H9 (cell line): ENCODE measurements at regions not wholly inside any gene's neighbourhood (a gene's known extent, or its start where the extent isn't known, plus 50 kb on each side); places are given as distances from the start of the nearest gene placed in this dataset.

Experiments
- DNase-seq: peaks from one replicate; pipeline ENCODE4 v3.0.0-alpha.2; 2017
- H2AFZ ChIP-seq: one replicate; pipeline ENCODE4 v1.6.1; 2013; ENCODE audit warnings: mild to moderate bottlenecking, low read length, control low read depth, moderate library complexity
- H2AK5ac ChIP-seq: 2 replicates; pipeline ENCODE4 v1.6.1; 2013; ENCODE audit warnings: low read length, control low read depth, mixed read lengths; ENCODE audit not compliant: insufficient read length
- H2BK120ac ChIP-seq: one replicate; pipeline ENCODE4 v1.6.1; 2013; ENCODE audit warnings: low read depth, mild to moderate bottlenecking, low read length, control low read depth, inconsistent platforms; ENCODE audit not compliant: poor library complexity, severe bottlenecking
- H2BK12ac ChIP-seq: 2 replicates; pipeline ENCODE4 v1.6.1; 2013; ENCODE audit warnings: low read length, control low read depth, mixed read lengths, low read depth; ENCODE audit not compliant: insufficient read length
- H2BK15ac ChIP-seq: 2 replicates; pipeline ENCODE4 v1.6.1; 2013; ENCODE audit warnings: low read depth, low read length, control low read depth
- H2BK20ac ChIP-seq: one replicate; pipeline ENCODE4 v1.6.1; 2013; ENCODE audit warnings: low read depth, mild to moderate bottlenecking, low read length, control low read depth, inconsistent platforms; ENCODE audit not compliant: poor library complexity, severe bottlenecking
- H2BK5ac ChIP-seq: 2 replicates; pipeline ENCODE4 v1.6.1; 2013; ENCODE audit warnings: low read length, control low read depth, mixed read lengths; ENCODE audit not compliant: insufficient read length
- H3K14ac ChIP-seq: 2 replicates; pipeline ENCODE4 v1.6.1; 2013; ENCODE audit warnings: low read length, control low read depth; ENCODE audit not compliant: insufficient read depth
- H3K18ac ChIP-seq: 2 replicates; pipeline ENCODE4 v1.6.1; 2013; ENCODE audit warnings: low read depth, mild to moderate bottlenecking, mixed read lengths, low read length, control low read depth; ENCODE audit not compliant: insufficient read length
- H3K23ac ChIP-seq: 2 replicates; pipeline ENCODE4 v1.6.1; 2013; ENCODE audit warnings: low read length, control low read depth, mixed read lengths, low read depth; ENCODE audit not compliant: insufficient read length
- H3K23me2 ChIP-seq: 2 replicates; pipeline ENCODE4 v1.6.1; 2013; ENCODE audit warnings: low read depth, mild to moderate bottlenecking, mixed read lengths, low read length, control low read depth; ENCODE audit not compliant: insufficient read length, poor library complexity, severe bottlenecking
- H3K27ac ChIP-seq: 2 replicates; pipeline ENCODE4 v1.5.1; 2013; ENCODE audit warnings: low read length, control low read depth, mixed read lengths, low read depth; ENCODE audit not compliant: insufficient read length
- H3K27me3 ChIP-seq: 2 replicates; pipeline ENCODE4 v1.6.1; 2013; ENCODE audit warnings: low read length, control low read depth, inconsistent platforms; ENCODE audit not compliant: insufficient read depth
- H3K4ac ChIP-seq: 2 replicates; pipeline ENCODE4 v1.6.1; 2013; ENCODE audit warnings: low read depth, mild to moderate bottlenecking, control low read depth, inconsistent platforms, low read length, moderate library complexity
- H3K4me1 ChIP-seq: 2 replicates; pipeline ENCODE4 v1.6.1; 2013; ENCODE audit warnings: low read length, control low read depth, inconsistent platforms; ENCODE audit not compliant: insufficient read depth
- H3K4me2 ChIP-seq: 2 replicates; pipeline ENCODE4 v1.6.1; 2013; ENCODE audit warnings: low read length, control low read depth, mixed read lengths; ENCODE audit not compliant: insufficient read length, insufficient read depth
- H3K56ac ChIP-seq: 2 replicates; pipeline ENCODE4 v1.6.1; 2013; ENCODE audit warnings: low read depth, mild to moderate bottlenecking, mixed read lengths, low read length, control low read depth; ENCODE audit not compliant: insufficient read length
- H3K79me1 ChIP-seq: 2 replicates; pipeline ENCODE4 v1.6.1; 2013; ENCODE audit warnings: low read depth, mild to moderate bottlenecking, moderate library complexity, low read length, control low read depth, inconsistent platforms; ENCODE audit not compliant: insufficient read depth, poor library complexity, severe bottlenecking
- H3K79me2 ChIP-seq: 2 replicates; pipeline ENCODE4 v1.6.1; 2013; ENCODE audit warnings: low read length, control low read depth, inconsistent platforms; ENCODE audit not compliant: insufficient read depth
- H3K9ac ChIP-seq: 2 replicates; pipeline ENCODE4 v1.6.1; 2013; ENCODE audit warnings: low read length, control low read depth, mixed read lengths; ENCODE audit not compliant: insufficient read length; ENCODE audit errors: extremely low read depth
- H3K9me3 ChIP-seq: one replicate; pipeline ENCODE4 v1.6.1; 2013; ENCODE audit warnings: low read depth, low read length, inconsistent platforms; ENCODE audit not compliant: control insufficient read depth
- H3T11ph ChIP-seq: one replicate; pipeline ENCODE4 v1.6.1; 2013; ENCODE audit warnings: mild to moderate bottlenecking, low read length, control low read depth, inconsistent platforms
- H4K20me1 ChIP-seq: one replicate; pipeline ENCODE4 v1.6.1; 2013; ENCODE audit not compliant: control insufficient read depth, insufficient read length, insufficient read depth
- H4K5ac ChIP-seq: 2 replicates; pipeline ENCODE4 v1.6.1; 2013; ENCODE audit warnings: low read depth, mild to moderate bottlenecking, mixed read lengths, low read length, control low read depth; ENCODE audit not compliant: insufficient read length
- H4K8ac ChIP-seq: replicated peaks from 2 replicates; pipeline ENCODE4 v1.6.1; 2013; ENCODE audit warnings: low read length, control low read depth, mixed read lengths, low read depth; ENCODE audit not compliant: insufficient read length
- H4K91ac ChIP-seq: 2 replicates; pipeline ENCODE4 v1.6.1; 2013; ENCODE audit warnings: low read depth, mild to moderate bottlenecking, moderate library complexity, mixed read lengths, low read length, control low read depth; ENCODE audit not compliant: insufficient read length
- H3K27ac Mint-ChIP-seq, 3 experiments: 2 replicates in 2 of 3; 3 replicates in 1 of 3; pipeline ENCODE4 v1.8.0; 2020 to 2021; ENCODE audit warnings: mixed read lengths in 3 of 3, mild to moderate bottlenecking in 1 of 3, moderate library complexity in 1 of 3
- H3K27me3 Mint-ChIP-seq: 2 replicates; pipeline ENCODE4 v1.8.0; 2021; ENCODE audit warnings: low read depth, mild to moderate bottlenecking, moderate library complexity, mixed read lengths
- H3K36me3 Mint-ChIP-seq, 3 experiments: 2 replicates in 2 of 3; 3 replicates in 1 of 3; pipeline ENCODE4 v1.8.0; 2020 to 2021; ENCODE audit warnings: low read depth in 3 of 3, mixed read lengths in 3 of 3; ENCODE audit not compliant: insufficient read depth in 1 of 3
- H3K4me1 Mint-ChIP-seq, 2 experiments: 2 replicates each; pipeline ENCODE4 v1.8.0; 2020; ENCODE audit warnings: mixed read lengths in 2 of 2
- H3K4me3 Mint-ChIP-seq, 2 experiments: 2 replicates in 1 of 2; 3 replicates in 1 of 2; pipeline ENCODE4 v1.8.0; 2020 to 2021; ENCODE audit warnings: mild to moderate bottlenecking in 2 of 2, mixed read lengths in 2 of 2, moderate library complexity in 1 of 2
- H3K9me3 Mint-ChIP-seq, 2 experiments: 2 replicates in 1 of 2; 3 replicates in 1 of 2; pipeline ENCODE4 v1.8.0; 2020; ENCODE audit warnings: mild to moderate bottlenecking in 2 of 2, mixed read lengths in 2 of 2, moderate library complexity in 1 of 2
- WGBS: extraction: QIAGEN DNeasy Blood & Tissue Kit; methylation state at CpG from one replicate; pipeline ENCODE4 v1.1.7; 2013; ENCODE audit warnings: missing lambda C conversion rate, low lambda C conversion rate, mixed read lengths; ENCODE audit not compliant: insufficient read length; ENCODE audit errors: extremely low coverage; 5-methylcytosine and 5-hydroxymethylcytosine counted together
- TF ChIP-seq, protein P1 (sequence below): fragments of 200-600 bp; sonication (generic); conservative IDR thresholded peaks from 3 replicates; pipeline ENCODE4 v1.8.0; 2021; ENCODE audit warnings: antibody characterized with exemption, mild to moderate bottlenecking

DNA sequence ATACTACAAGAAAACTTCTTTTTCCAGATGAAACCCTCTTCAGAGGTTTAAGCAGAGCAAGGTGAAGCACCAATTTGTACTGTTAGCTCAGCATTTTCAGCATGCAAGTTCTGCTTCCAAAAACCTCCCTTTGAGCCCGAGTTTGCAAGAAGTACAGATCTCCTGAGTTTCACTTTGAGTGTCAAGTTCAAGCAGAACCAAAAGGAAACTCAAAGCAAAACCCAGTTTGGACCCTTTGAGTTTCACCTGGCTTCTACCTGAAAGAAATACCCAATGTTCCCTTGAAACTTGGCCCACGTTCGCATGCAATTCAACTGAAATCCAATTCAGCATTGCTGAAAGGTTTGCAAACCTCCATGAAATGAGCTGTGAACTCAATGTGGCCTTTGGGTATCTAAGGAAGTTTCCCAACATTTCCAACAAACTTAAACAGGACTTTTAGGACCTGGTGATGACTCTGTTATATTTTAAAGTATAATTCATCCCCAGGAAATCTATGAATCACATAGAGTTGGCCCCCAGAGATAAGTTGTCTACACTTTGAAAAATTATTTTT is 62.9 kb upstream of the HBS1L start:
- Histone ChIP-seq H3K23ac (no peak overlapping the region), H3K18ac (no peak overlapping the region), H3T11ph (no peak overlapping the region), H3K9me3 (no peaks in the 10 kb centered on the region), H2AFZ (no peak overlapping the region), H2BK12ac (no peak overlapping the region), H2AK5ac (no peak overlapping the region), H3K23me2 (no peaks in the 10 kb centered on the region), H3K4me2 (no peak overlapping the region), H3K56ac (no peak overlapping the region), H3K79me2 (no peaks in the 10 kb centered on the region), H2BK15ac (no peak overlapping the region), H3K14ac (no peak overlapping the region), H4K8ac (no peak overlapping the region), H4K91ac (no peak overlapping the region), H3K27ac (no peak overlapping the region), H3K79me1 (no peaks in the 10 kb centered on the region), H2BK5ac (no peak overlapping the region), H2BK120ac (no peak overlapping the region), H4K5ac (no peak overlapping the region), H3K9ac (no peak overlapping the region), H3K27me3 (no peaks in the 10 kb centered on the region), H3K4me1 (no peaks in the 10 kb centered on the region), H3K4ac (no peak overlapping the region), H2BK20ac (no peak overlapping the region), H4K20me1 (no peaks in the 10 kb centered on the region)
- H3K36me3 Mint-ChIP-seq, result no peaks in the 10 kb centered on the region
- WGBS, result no CpG with 5 or more reads among the region's 3 CpGs
- no peaks in the 10 kb centered on the region for H3K4me1 Mint-ChIP-seq
- no peaks in the 10 kb centered on the region; the same call in 1 of the 2 replicates for H3K27me3 Mint-ChIP-seq
- H3K4me3 Mint-ChIP-seq, result no peak overlapping the region
- no peaks in the 10 kb centered on the region for H3K9me3 Mint-ChIP-seq
- TF ChIP-seq, protein P1, sequence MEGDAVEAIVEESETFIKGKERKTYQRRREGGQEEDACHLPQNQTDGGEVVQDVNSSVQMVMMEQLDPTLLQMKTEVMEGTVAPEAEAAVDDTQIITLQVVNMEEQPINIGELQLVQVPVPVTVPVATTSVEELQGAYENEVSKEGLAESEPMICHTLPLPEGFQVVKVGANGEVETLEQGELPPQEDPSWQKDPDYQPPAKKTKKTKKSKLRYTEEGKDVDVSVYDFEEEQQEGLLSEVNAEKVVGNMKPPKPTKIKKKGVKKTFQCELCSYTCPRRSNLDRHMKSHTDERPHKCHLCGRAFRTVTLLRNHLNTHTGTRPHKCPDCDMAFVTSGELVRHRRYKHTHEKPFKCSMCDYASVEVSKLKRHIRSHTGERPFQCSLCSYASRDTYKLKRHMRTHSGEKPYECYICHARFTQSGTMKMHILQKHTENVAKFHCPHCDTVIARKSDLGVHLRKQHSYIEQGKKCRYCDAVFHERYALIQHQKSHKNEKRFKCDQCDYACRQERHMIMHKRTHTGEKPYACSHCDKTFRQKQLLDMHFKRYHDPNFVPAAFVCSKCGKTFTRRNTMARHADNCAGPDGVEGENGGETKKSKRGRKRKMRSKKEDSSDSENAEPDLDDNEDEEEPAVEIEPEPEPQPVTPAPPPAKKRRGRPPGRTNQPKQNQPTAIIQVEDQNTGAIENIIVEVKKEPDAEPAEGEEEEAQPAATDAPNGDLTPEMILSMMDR, result no peak
- no peak overlapping the region for H3K27ac Mint-ChIP-seq
- no peak for DNase-seq
